ENCODE measurements at regions not wholly inside any gene's neighbourhood (a gene's known extent, or its start where the extent isn't known, plus 50 kb on each side); places are given as distances from the start of the nearest gene placed in this dataset.

GRCh38 chr5:73301208-73301901 lies 128.4 kb downstream of the TMEM174 start:
- no peak for TF ChIP-seq TEAD4 (IDR thresholded peaks at IDR 0.05; ENCODE audit: borderline replicate concordance, insufficient read depth)
- TF ChIP-seq ZBTB33 (IDR thresholded peaks at IDR 0.05; ENCODE audit: borderline replicate concordance, low read depth), result no peak
- TF ChIP-seq FOXM1 (IDR thresholded peaks at IDR 0.05; ENCODE audit: low read depth), result no peak
- no peak for TF ChIP-seq CTCF (IDR thresholded peaks at IDR 0.05)
- TF ChIP-seq SIN3A (IDR thresholded peaks at IDR 0.05; ENCODE audit: borderline replicate concordance, low read depth, low read length), result no peak
- TF ChIP-seq FOSL2 (IDR thresholded peaks at IDR 0.05; ENCODE audit: borderline replicate concordance, low read depth), result no peak
